PC-9 (cell line): ENCODE measurements at regions not wholly inside any gene's neighbourhood (a gene's known extent, or its start where the extent isn't known, plus 50 kb on each side); places are given as distances from the start of the nearest gene placed in this dataset.
"Not testable (repeated sequence)": the region's sequence is repeated elsewhere in the genome, so short reads cannot be mapped to it uniquely, and the experiment has no call there.

Experiments
- CTCF ChIP-seq: fragments of 200-600 bp; sonication (generic); conservative IDR thresholded peaks from 2 replicates; pipeline ENCODE4 v1.6.1; 2017; ENCODE audit warnings: mixed run types, antibody characterized with exemption, mild to moderate bottlenecking, moderate library complexity
- EZH2 ChIP-seq: fragments of 200-600 bp; sonication (generic); IDR thresholded peaks from 2 replicates; pipeline ENCODE4 v1.8.0; 2017; ENCODE audit warnings: antibody characterized with exemption, low read depth

DNA sequence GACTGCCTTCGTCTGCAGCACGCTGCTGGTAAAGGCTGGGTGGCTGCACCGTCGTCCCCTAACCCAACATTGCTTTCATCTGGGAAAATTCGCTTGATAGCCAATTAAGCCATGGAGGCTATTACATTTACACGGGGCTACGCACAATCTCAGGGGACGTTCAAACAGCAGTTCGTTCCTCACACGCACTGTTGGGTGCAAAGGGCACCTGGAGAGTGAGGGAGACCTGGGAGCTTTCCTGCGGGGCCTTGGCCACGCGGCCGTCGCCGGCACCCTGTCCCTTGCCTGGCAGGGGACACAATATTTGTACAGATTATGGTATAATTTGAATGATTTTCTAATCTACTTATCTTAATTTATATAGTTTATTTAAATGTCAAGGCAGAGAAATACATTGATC is 76.2 kb upstream of the AGAP9 start:
- TF ChIP-seq CTCF, EZH2: not testable (repeated sequence)
